ENCODE measurements at regions not wholly inside any gene's neighbourhood (a gene's known extent, or its start where the extent isn't known, plus 50 kb on each side); places are given as distances from the start of the nearest gene placed in this dataset.
"Not testable (repeated sequence)": the region's sequence is repeated elsewhere in the genome, so short reads cannot be mapped to it uniquely, and the experiment has no call there.

DNA sequence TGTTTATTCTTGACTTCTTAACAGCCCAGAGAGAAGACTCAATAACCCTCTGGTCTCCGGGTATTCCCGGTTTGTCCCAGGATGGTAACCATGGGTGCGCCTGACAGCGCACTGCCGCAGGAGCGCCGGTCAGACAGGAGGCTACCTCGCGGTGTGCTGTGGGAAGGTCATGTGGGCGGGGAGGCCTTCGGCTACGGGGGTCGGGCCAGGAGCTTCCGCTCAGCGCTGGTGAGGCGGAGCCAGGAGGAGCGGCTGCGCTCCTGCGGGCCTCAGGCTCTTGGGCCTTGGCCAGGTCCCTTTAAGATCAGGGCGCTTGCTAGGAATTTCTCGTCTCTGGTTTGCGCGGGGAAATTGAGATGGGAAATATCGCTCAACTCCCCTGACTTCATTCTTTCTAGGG, 182.3 kb upstream of the NDN start:
- Histone ChIP-seq H2AFZ (peak overlapping the region; percentile 28), H3K4me1 (no peaks in the 10 kb centered on the region), H3K4me2 (ENCODE audit: low read length) (peak overlapping the region; percentile 43), H3K79me2 (no peaks in the 10 kb centered on the region), H3K9me3 (ENCODE audit: control insufficient read depth, low read length) (no peaks in the 10 kb centered on the region), H3K4me3 (ENCODE audit: low read depth, low read length) (no peak overlapping the region), H3K27ac (no peak overlapping the region), H3K9ac (no peak overlapping the region), H3K36me3 (ENCODE audit: control insufficient read depth, insufficient read depth, low read length) (no peaks in the 10 kb centered on the region), H3K27me3 (ENCODE audit: control insufficient read depth, insufficient read depth, low read length) (no peaks in the 10 kb centered on the region)
- TF ChIP-seq, protein P1, sequence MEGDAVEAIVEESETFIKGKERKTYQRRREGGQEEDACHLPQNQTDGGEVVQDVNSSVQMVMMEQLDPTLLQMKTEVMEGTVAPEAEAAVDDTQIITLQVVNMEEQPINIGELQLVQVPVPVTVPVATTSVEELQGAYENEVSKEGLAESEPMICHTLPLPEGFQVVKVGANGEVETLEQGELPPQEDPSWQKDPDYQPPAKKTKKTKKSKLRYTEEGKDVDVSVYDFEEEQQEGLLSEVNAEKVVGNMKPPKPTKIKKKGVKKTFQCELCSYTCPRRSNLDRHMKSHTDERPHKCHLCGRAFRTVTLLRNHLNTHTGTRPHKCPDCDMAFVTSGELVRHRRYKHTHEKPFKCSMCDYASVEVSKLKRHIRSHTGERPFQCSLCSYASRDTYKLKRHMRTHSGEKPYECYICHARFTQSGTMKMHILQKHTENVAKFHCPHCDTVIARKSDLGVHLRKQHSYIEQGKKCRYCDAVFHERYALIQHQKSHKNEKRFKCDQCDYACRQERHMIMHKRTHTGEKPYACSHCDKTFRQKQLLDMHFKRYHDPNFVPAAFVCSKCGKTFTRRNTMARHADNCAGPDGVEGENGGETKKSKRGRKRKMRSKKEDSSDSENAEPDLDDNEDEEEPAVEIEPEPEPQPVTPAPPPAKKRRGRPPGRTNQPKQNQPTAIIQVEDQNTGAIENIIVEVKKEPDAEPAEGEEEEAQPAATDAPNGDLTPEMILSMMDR (IDR thresholded peaks at IDR 0.05) = no peak

DNA sequence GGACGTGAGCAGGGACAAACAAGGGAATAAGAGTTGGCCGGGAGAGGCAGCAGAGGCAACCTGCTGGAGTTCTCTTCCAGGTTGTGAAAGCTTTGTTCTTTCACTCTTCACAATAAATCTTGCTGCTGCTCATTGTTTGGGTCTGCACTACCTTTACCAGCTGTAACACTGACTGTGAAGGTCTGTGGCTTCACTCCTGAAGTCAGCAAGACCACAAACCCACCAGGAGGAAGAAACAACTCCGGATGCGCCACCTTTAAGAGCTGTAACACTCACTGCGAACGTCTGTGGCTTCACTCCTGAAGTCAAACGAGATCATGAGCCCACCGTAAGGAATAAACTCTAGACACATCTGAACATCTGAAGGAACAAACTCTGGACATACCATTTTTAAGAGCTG, 186.5 kb upstream of the NDN start:
- not testable (repeated sequence) for H3K4me3 ChIP-seq (ENCODE audit: low read depth, low read length); H3K9me3 ChIP-seq (ENCODE audit: control insufficient read depth, low read length); H3K36me3 ChIP-seq (ENCODE audit: control insufficient read depth, insufficient read depth, low read length); H3K4me1 ChIP-seq; H3K27ac ChIP-seq; H3K9ac ChIP-seq; H3K4me2 ChIP-seq (ENCODE audit: low read length); H2AFZ ChIP-seq; H3K79me2 ChIP-seq; H3K27me3 ChIP-seq (ENCODE audit: control insufficient read depth, insufficient read depth, low read length)

DNA sequence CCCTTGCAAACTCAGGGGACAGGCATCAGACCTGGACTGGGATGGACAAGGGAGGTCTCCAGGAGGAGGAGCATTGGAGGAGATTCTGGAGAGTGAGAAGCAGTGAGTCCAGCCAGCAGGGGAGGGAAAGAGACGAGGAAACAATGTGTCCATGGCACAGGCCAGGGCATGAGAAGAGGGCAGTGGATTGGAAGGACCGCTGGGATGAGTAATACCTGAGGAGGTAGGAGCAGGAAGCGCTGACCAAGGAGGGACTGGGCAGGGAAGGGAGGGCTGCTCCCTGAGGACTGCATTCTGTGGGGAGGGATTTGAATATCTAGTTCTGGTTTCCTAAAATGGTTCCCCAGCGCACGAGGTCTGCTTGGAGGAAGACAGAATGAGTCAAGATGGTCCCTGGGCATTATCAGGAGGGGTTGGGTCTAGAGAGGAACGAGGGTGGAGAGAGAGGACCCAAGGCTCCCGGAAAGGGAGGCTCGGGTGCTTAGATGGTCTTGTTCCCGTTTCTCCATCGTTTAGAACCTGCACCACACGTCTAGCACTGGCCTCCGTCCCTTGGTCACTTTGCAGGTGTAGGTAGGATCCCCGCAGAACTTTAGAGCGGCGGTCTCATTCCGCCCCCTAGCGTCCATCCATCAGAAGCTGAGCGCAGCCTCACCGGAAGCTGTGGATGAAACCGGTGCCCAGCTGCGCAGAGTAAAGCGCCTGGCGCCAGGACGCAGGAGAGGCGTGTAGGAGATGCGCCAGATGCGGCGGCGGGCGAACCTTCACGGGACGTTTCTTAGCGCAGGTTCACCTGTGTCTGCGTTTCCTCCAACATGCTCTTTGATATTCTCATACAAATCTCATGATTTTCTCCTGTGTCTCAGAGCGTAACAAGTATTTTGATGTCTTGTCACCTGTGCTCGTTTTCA, 190.7 kb upstream of the NDN start:
- Histone ChIP-seq H3K79me2 (no peaks in the 10 kb centered on the region), H3K4me1 (no peaks in the 10 kb centered on the region), H3K27me3 (ENCODE audit: control insufficient read depth, insufficient read depth, low read length) (no peaks in the 10 kb centered on the region), H2AFZ (no peak overlapping the region), H3K27ac (no peak overlapping the region), H3K9me3 (ENCODE audit: control insufficient read depth, low read length) (no peaks in the 10 kb centered on the region), H3K4me2 (ENCODE audit: low read length) (peak overlapping the region; percentile 14), H3K36me3 (ENCODE audit: control insufficient read depth, insufficient read depth, low read length) (no peaks in the 10 kb centered on the region), H3K4me3 (ENCODE audit: low read depth, low read length) (no peak overlapping the region), H3K9ac (no peak overlapping the region)
- TF ChIP-seq, protein P1 (IDR thresholded peaks at IDR 0.05) = peak; percentile 58

DNA sequence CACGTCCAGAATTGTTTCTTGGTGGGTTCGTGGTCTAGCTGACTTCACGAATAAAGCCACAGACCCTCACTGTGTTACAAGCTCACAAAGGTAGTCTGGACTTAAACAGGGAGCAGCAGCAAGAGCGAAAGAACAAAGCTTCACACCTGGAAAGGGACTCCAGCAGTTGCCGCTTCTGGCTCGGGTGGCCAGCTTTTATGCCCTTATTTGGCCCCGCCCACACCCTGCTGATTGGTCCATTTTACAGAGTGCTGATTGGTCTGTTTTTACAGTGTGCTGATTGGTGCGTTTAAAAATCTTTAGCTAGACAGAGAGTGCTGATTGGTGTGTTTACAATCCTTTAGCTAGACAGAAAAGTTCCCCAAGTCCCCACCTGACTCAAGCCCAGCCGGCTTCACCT, 194.2 kb upstream of the NDN start:
- no peak overlapping the region for H3K9ac ChIP-seq
- H3K27ac ChIP-seq = no peak overlapping the region
- H3K79me2 ChIP-seq = no peaks in the 10 kb centered on the region
- no peaks in the 10 kb centered on the region for H3K9me3 ChIP-seq (ENCODE audit: control insufficient read depth, low read length)
- no peak overlapping the region for H3K4me3 ChIP-seq (ENCODE audit: low read depth, low read length)
- no peak overlapping the region for H2AFZ ChIP-seq
- no peaks in the 10 kb centered on the region for H3K4me1 ChIP-seq
- no peaks in the 10 kb centered on the region for H3K36me3 ChIP-seq (ENCODE audit: control insufficient read depth, insufficient read depth, low read length)
- TF ChIP-seq, protein P1 (IDR thresholded peaks at IDR 0.05) = no peak
- no peaks in the 10 kb centered on the region for H3K27me3 ChIP-seq (ENCODE audit: control insufficient read depth, insufficient read depth, low read length)
- no peak overlapping the region for H3K4me2 ChIP-seq (ENCODE audit: low read length)

DNA sequence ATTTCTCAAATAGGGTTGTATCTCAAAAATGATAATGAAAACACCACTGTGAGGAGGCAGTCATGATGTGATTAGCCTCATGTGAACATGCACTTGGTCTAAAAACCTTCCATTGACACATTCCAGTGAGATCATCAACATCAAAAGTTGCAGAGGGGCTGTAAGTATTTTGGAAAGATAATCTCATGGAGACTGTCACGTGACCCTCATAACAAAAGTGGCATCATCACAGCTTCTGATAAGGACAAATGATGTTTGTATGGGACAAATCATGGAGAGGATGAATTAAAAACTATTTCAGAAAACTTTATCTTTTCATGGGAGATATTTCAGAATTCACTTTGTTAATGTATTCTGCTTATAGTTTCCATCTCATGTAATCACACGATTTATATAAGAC, 203.1 kb upstream of the NDN start:
- no peaks in the 10 kb centered on the region for H3K9me3 ChIP-seq (ENCODE audit: control insufficient read depth, low read length)
- no peak overlapping the region for H3K27ac ChIP-seq
- H3K36me3 ChIP-seq (ENCODE audit: control insufficient read depth, insufficient read depth, low read length) = no peaks in the 10 kb centered on the region
- H3K4me1 ChIP-seq = no peaks in the 10 kb centered on the region
- no peak overlapping the region for H2AFZ ChIP-seq
- TF ChIP-seq, protein P1 (IDR thresholded peaks at IDR 0.05) = no peak
- H3K27me3 ChIP-seq (ENCODE audit: control insufficient read depth, insufficient read depth, low read length) = no peaks in the 10 kb centered on the region
- H3K4me2 ChIP-seq (ENCODE audit: low read length) = no peak overlapping the region
- no peaks in the 10 kb centered on the region for H3K79me2 ChIP-seq
- H3K4me3 ChIP-seq (ENCODE audit: low read depth, low read length) = no peak overlapping the region
- no peak overlapping the region for H3K9ac ChIP-seq

All from parathyroid adenoma (tissue), 2 donors.